ENCODE measurements at regions not wholly inside any gene's neighbourhood (a gene's known extent, or its start where the extent isn't known, plus 50 kb on each side); places are given as distances from the start of the nearest gene placed in this dataset.

- DNase-seq (ENCODE audit: low read depth, low spot score) (no peak), FAIRE-seq (no peak)
- CTCF ChIA-PET = no interaction called here
- Histone ChIP-seq H3K9me1 (replicated peaks; ENCODE audit: control insufficient read depth, extremely low read depth, insufficient read depth, low read length) (no peaks in the 10 kb centered on the region), H3K27ac (ENCODE audit: insufficient read depth, low read depth, low read length) (no peak overlapping the region), H3K27me3 (ENCODE audit: control insufficient read depth in 2 of 2, insufficient read depth in 2 of 2, low read length in 2 of 2) (no peaks in the 10 kb centered on the region), H3K9me3 (replicated peaks; ENCODE audit: control insufficient read depth, insufficient read depth, low read length) (no peaks in the 10 kb centered on the region), H3K4me3 (replicated peaks in 1 of 3; ENCODE audit: insufficient read depth in 1 of 3, low read depth in 1 of 3, low read length in 3 of 3) (no peak overlapping the region), H4K20me1 (replicated peaks; ENCODE audit: control insufficient read depth, extremely low read depth, insufficient read depth, low read length) (no peaks in the 10 kb centered on the region), H2AFZ (ENCODE audit: low read depth, low read length) (no peak overlapping the region), H3K4me2 (ENCODE audit: insufficient read depth, low read length) (no peak overlapping the region), H3K9ac (replicated peaks; ENCODE audit: extremely low read depth, insufficient read depth, low read length) (no peak overlapping the region), H3K36me3 (ENCODE audit: control insufficient read depth in 2 of 2, extremely low read depth in 1 of 2, insufficient read depth in 2 of 2, low read length in 2 of 2) (no peaks in the 10 kb centered on the region), H3K79me2 (ENCODE audit: control insufficient read depth, insufficient read depth, low read length) (no peaks in the 10 kb centered on the region), H3K4me1 (ENCODE audit: control insufficient read depth, extremely low read depth, insufficient read depth, low read length) (no peaks in the 10 kb centered on the region)
- no TSS peak for BruUV-seq (replicated peaks)
- POLR2A ChIA-PET = no interaction called here
- dilution Hi-C loops (cut with MboI; ENCODE audit: extremely low pct_ligation_motif_present, low sequenced_read_pairs) (no loop called here), intact Hi-C loops (cut with micrococcal nuclease) (no loop called here)
- TF ChIP-seq MYC (IDR thresholded peaks at IDR 0.05; ENCODE audit: low read depth, low read length) (no peak), POLR2A (IDR thresholded peaks at IDR 0.05; ENCODE audit: low read depth, low read length) (no peak), CTCF (IDR thresholded peaks at IDR 0.05; ENCODE audit: extremely low read depth in 1 of 2, insufficient read depth in 1 of 2, low read depth in 1 of 2, low read length in 2 of 2) (no peak), MAX (IDR thresholded peaks at IDR 0.05; ENCODE audit: insufficient read depth, insufficient read length) (no peak), EZH2 (IDR thresholded peaks at IDR 0.05; ENCODE audit: borderline replicate concordance, low read depth, low read length, severe bottlenecking) (no peak), GATA2 (IDR thresholded peaks at IDR 0.05; ENCODE audit: insufficient read depth, insufficient read length, low read depth, low read length) (no peak), FOS (IDR thresholded peaks at IDR 0.05; ENCODE audit: borderline replicate concordance, insufficient read depth, low read length) (no peak)
Measured at GRCh38 chr6:9614778-9615177, 800.1 kb downstream of the TFAP2A start.
